SK-N-SH (cell line): ENCODE measurements at regions not wholly inside any gene's neighbourhood (a gene's known extent, or its start where the extent isn't known, plus 50 kb on each side); places are given as distances from the start of the nearest gene placed in this dataset.

Experiments used
- CTCF ChIA-PET: fragments of 300-600, 350-600 bp; formaldehyde crosslinking; extraction: SDS; loops from one replicate; lab custom pipeline; 2021; lab: Yijun Ruan, JAX
- POLR2A ChIA-PET: fragments of 350-600 bp; sonication (Branson Sonifier 250); formaldehyde crosslinking; extraction: SDS; loops from one replicate; lab custom pipeline; 2020; ENCODE audit warnings: antibody characterized with exemption, inconsistent platforms; lab: Yijun Ruan, JAX
- DNase-seq: peaks from one replicate; pipeline ENCODE4 v3.0.0; 2012
- H2AFZ ChIP-seq: fragments of 200-600 bp; sonication (generic); 2 replicates; pipeline ENCODE4 v1.8.1; 2016; ENCODE audit warnings: antibody characterized with exemption, mild to moderate bottlenecking, low read depth
- H3F3A ChIP-seq: fragments of 200-600 bp; sonication (generic); replicated peaks from 2 replicates; pipeline ENCODE3; 2016; ENCODE audit warnings: antibody characterized with exemption, mild to moderate bottlenecking; ENCODE audit not compliant: insufficient read depth
- H3K27ac ChIP-seq, 2 experiments: fragments of 200-500 bp in 1 of 2; fragments of 200-600 bp in 1 of 2; sonication (Bioruptor generic) in 1 of 2; sonication (generic), shearing (Covaris generic) in 1 of 2; 2 replicates each; pipeline versions ENCODE4 v1.5.1 to v1.6.1; 2014 to 2016; ENCODE audit warnings: low read depth in 2 of 2, inconsistent platforms in 1 of 2, low read length in 1 of 2, mild to moderate bottlenecking in 1 of 2, mixed read lengths in 1 of 2
- H3K27me3 ChIP-seq: fragments of 200-600 bp; sonication (generic), shearing (Covaris generic); 2 replicates; pipeline ENCODE4 v1.6.1; 2016; ENCODE audit warnings: mixed run types; ENCODE audit not compliant: insufficient read depth
- H3K36me3 ChIP-seq, 2 experiments: fragments of 200-500 bp in 1 of 2; fragments of 200-600 bp in 1 of 2; sonication (Bioruptor generic) in 1 of 2; sonication (generic) in 1 of 2; replicated peaks in 1 of 2; 2 replicates each; pipeline versions ENCODE3 to v1.5.1; 2014 to 2016; ENCODE audit warnings: low read length in 1 of 2, mild to moderate bottlenecking in 1 of 2; ENCODE audit not compliant: insufficient read depth in 2 of 2, control insufficient read depth in 1 of 2
- H3K4me1 ChIP-seq, 2 experiments: fragments of 200-500 bp in 1 of 2; fragments of 200-600 bp in 1 of 2; sonication (Bioruptor generic) in 1 of 2; sonication (generic), shearing (Covaris generic) in 1 of 2; 2 replicates each; pipeline versions ENCODE4 v1.5.1 to v1.6.1; 2014 to 2016; ENCODE audit warnings: low read depth in 1 of 2, low read length in 1 of 2, mixed run types in 1 of 2; ENCODE audit not compliant: insufficient read depth in 2 of 2, control insufficient read depth in 1 of 2
- H3K4me2 ChIP-seq: fragments of 200-600 bp; sonication (generic), shearing (Covaris generic); 2 replicates; pipeline ENCODE4 v1.6.1; 2017; ENCODE audit warnings: mixed run types
- H3K4me3 ChIP-seq, 2 experiments: fragments of 200-500 bp in 1 of 2; fragments of 200-600 bp in 1 of 2; sonication (Bioruptor generic) in 1 of 2; sonication (generic), shearing (Covaris generic) in 1 of 2; 2 replicates each; pipeline versions ENCODE4 v1.5.1 to v1.8.1; 2014 to 2016; ENCODE audit warnings: low read depth in 2 of 2, inconsistent platforms in 1 of 2, low read length in 1 of 2, mild to moderate bottlenecking in 1 of 2, mixed read lengths in 1 of 2, moderate library complexity in 1 of 2
- H3K79me2 ChIP-seq: fragments of 200-600 bp; sonication (generic); 2 replicates; pipeline ENCODE4 v1.8.1; 2017; ENCODE audit warnings: mild to moderate bottlenecking; ENCODE audit not compliant: insufficient read depth
- H3K9ac ChIP-seq: fragments of 200-600 bp; sonication (generic); 2 replicates; pipeline ENCODE4 v1.6.1; 2017; ENCODE audit warnings: mixed run types
- H3K9me2 ChIP-seq: fragments of 200-600 bp; sonication (generic); 2 replicates; pipeline ENCODE4 v1.6.1; 2017; ENCODE audit warnings: mixed run types
- H3K9me3 ChIP-seq: fragments of 200-600 bp; sonication (generic); 2 replicates; pipeline ENCODE4 v1.6.1; 2017; ENCODE audit warnings: mixed run types, mild to moderate bottlenecking, moderate library complexity
- H4K20me1 ChIP-seq: fragments of 200-600 bp; sonication (generic); 2 replicates; pipeline ENCODE4 v1.6.1; 2017; ENCODE audit warnings: mild to moderate bottlenecking, mixed run types; ENCODE audit not compliant: insufficient read depth
- CTCF ChIP-seq: fragments of 200-600 bp; sonication (generic); IDR thresholded peaks from 2 replicates; pipeline ENCODE4 v1.6.1; 2017; ENCODE audit warnings: antibody characterized with exemption, mild to moderate bottlenecking, moderate library complexity
- EP300 ChIP-seq, 2 experiments: IDR thresholded peaks; 2 replicates each; pipeline versions ENCODE4 v1.4.0 to v1.6.1; 2012; ENCODE audit warnings: borderline replicate concordance in 1 of 2, low read depth in 1 of 2, low read length in 1 of 2
- GABPA ChIP-seq: IDR thresholded peaks from 2 replicates; pipeline ENCODE4 v1.4.0; 2012; ENCODE audit warnings: low read depth, mild to moderate bottlenecking
- IRF3 ChIP-seq: fragments of 150-350 bp; IDR thresholded peaks from 2 replicates; pipeline ENCODE4 v1.6.1; 2016; ENCODE audit warnings: mild to moderate bottlenecking, low read depth, low read length
- MXI1 ChIP-seq: IDR thresholded peaks from 2 replicates; pipeline ENCODE4 v1.6.1; 2012; ENCODE audit warnings: mild to moderate bottlenecking, low read depth, low read length, improper control_type of control experiment
- NFIC ChIP-seq: IDR thresholded peaks from 2 replicates; pipeline ENCODE4 v1.4.0; 2012; ENCODE audit warnings: borderline replicate concordance
- NRF1 ChIP-seq: IDR thresholded peaks from 2 replicates; pipeline ENCODE4 v1.6.1; 2012; ENCODE audit warnings: low read depth, mild to moderate bottlenecking, low read length
- RAD21 ChIP-seq: IDR thresholded peaks from 2 replicates; pipeline ENCODE4 v1.6.1; 2012; ENCODE audit warnings: mild to moderate bottlenecking, low read length
- RCOR1 ChIP-seq: fragments of 150-350 bp; IDR thresholded peaks from 2 replicates; pipeline ENCODE4 v1.6.1; 2017; ENCODE audit warnings: antibody characterized with exemption, low read length
- RFX5 ChIP-seq: IDR thresholded peaks from 2 replicates; pipeline ENCODE4 v1.6.1; 2012; ENCODE audit warnings: mild to moderate bottlenecking, improper control_type of control experiment, low read length
- SIN3A ChIP-seq: IDR thresholded peaks from 2 replicates; pipeline ENCODE4 v1.6.1; 2012; ENCODE audit warnings: low read depth, mild to moderate bottlenecking, low read length, moderate library complexity, borderline replicate concordance
- SMC3 ChIP-seq: IDR thresholded peaks from 2 replicates; pipeline ENCODE4 v1.6.1; 2012; ENCODE audit warnings: low read depth, low read length, improper control_type of control experiment
- TCF12 ChIP-seq: IDR thresholded peaks from 2 replicates; pipeline ENCODE4 v1.4.0; 2012
- TEAD4 ChIP-seq: IDR thresholded peaks from 2 replicates; pipeline ENCODE4 v1.4.0; 2012; ENCODE audit warnings: mild to moderate bottlenecking, borderline replicate concordance; ENCODE audit not compliant: insufficient read depth
- USF1 ChIP-seq: IDR thresholded peaks from 2 replicates; pipeline ENCODE4 v1.4.0; 2012; ENCODE audit warnings: low read depth, borderline replicate concordance
- YY1 ChIP-seq: IDR thresholded peaks from 2 replicates; pipeline ENCODE4 v1.4.0; 2012; ENCODE audit warnings: low read depth, mild to moderate bottlenecking
- ZBTB33 ChIP-seq: IDR thresholded peaks from 2 replicates; pipeline ENCODE4 v1.4.0; 2012; ENCODE audit warnings: low read depth, borderline replicate concordance
- WGBS: methylation state at CpG from one replicate; pipeline ENCODE4 v1.1.6; 2017; ENCODE audit warnings: low lambda C conversion rate; 5-methylcytosine and 5-hydroxymethylcytosine counted together

GRCh38 chr2:224284134-224284946 lies 117.6 kb downstream of the FAM124B start:
- POLR2A ChIA-PET, result interaction anchor here (1.0 kb wide), 1 partner anchor 289 kb away, joined by 5 read pairs; no protein-coding TSS in a partner anchor
- no peaks in the 10 kb centered on the region for H3F3A ChIP-seq
- DNase-seq, result peak; percentile 12

GRCh38 chr2:224283466-224283965 lies 118.4 kb downstream of the FAM124B start:
- Histone ChIP-seq H3K79me2 (no peaks in the 10 kb centered on the region), H3K4me2 (no peak overlapping the region), H3F3A (no peaks in the 10 kb centered on the region), H3K36me3 (no peaks in the 10 kb centered on the region), H2AFZ (no peak overlapping the region), H3K9me2 (no peaks in the 10 kb centered on the region), H3K4me3 (no peak overlapping the region), H4K20me1 (no peaks in the 10 kb centered on the region), H3K9ac (no peak overlapping the region), H3K4me1 (peaks cover 0 to 2% of the 10 kb centered on the region in 2 experiments; a peak in 1 of 4 replicates), H3K27me3 (no peaks in the 10 kb centered on the region), H3K9me3 (no peaks in the 10 kb centered on the region), H3K27ac (no peak overlapping the region)
- POLR2A ChIA-PET, result interaction anchor here (1.5 kb wide), 1 partner anchor 290 kb away, joined by 4 read pairs; no protein-coding TSS in a partner anchor
- CTCF ChIA-PET, result interaction anchor here (1.0 to 25.3 kb wide), 24 partner anchors 9 to 420 kb away, joined by 3 to 439 read pairs (median 8); partner anchors contain the start of gene SERPINE2
- 81% methylated on average over 6 of the region's 8 CpGs for WGBS
- no peak for DNase-seq
- no peak for TF ChIP-seq USF1
- TF ChIP-seq NRF1, result no peak
- TF ChIP-seq TCF12, result no peak
- no peak for TF ChIP-seq YY1
- TF ChIP-seq ZBTB33, result no peak
- TF ChIP-seq MXI1, result no peak
- no peak for TF ChIP-seq SMC3
- no peak for TF ChIP-seq NFIC
- TF ChIP-seq RCOR1, result no peak
- no peak for TF ChIP-seq RFX5
- TF ChIP-seq SIN3A, result no peak
- TF ChIP-seq GABPA, result no peak
- no peak for TF ChIP-seq IRF3

More at GRCh38 chr2:224284134-224284946, 117.6 kb downstream of the FAM124B start:
- Histone ChIP-seq H3K79me2 (no peaks in the 10 kb centered on the region), H3K9ac (no peak overlapping the region), H3K36me3 (no peaks in the 10 kb centered on the region), H3K9me3 (no peaks in the 10 kb centered on the region), H4K20me1 (no peaks in the 10 kb centered on the region), H3K4me3 (no peak overlapping the region; a peak in 1 of 4 replicates), H3K27me3 (no peaks in the 10 kb centered on the region), H2AFZ (no peak overlapping the region), H3K9me2 (no peaks in the 10 kb centered on the region), H3K4me2 (no peak overlapping the region)
- 0% methylated on average over 1 of the region's 1 CpG for WGBS
- CTCF ChIA-PET, result interaction anchor here (0.6 to 25.3 kb wide), 62 partner anchors 8 to 1313 kb away, joined by 3 to 439 read pairs (median 4); partner anchors contain the start of genes MRPL44 and SERPINE2
- TF ChIP-seq TEAD4 (no peak), CTCF (peak; percentile 93), SMC3 (peak; percentile 56), RAD21 (peak; percentile 79), SIN3A (no peak), RFX5 (no peak), MXI1 (no peak), EP300 (IDR thresholded peaks at IDR 0.05; ENCODE audit: borderline replicate concordance in 1 of 2, low read depth in 1 of 2, low read length in 1 of 2) (no peak)
- TF ChIP-seq, all 33 proteins: peak for 3
- peaks cover 0 to 2% of the 10 kb centered on the region in 2 experiments; a peak in 1 of 4 replicates for H3K4me1 ChIP-seq
- H3K27ac ChIP-seq, result no peak overlapping the region
